PC-9 (cell line): ENCODE measurements at regions not wholly inside any gene's neighbourhood (a gene's known extent, or its start where the extent isn't known, plus 50 kb on each side); places are given as distances from the start of the nearest gene placed in this dataset.

Experiments used
- BruUV-seq: library from RNA; stranded (reverse); fragments of 400-500 nt; replicated peaks from 2 replicates; lab custom pipeline; 2021; lab: Mats Ljungman, UMichigan
- CTCF ChIA-PET: fragments of 300-600 bp; sonication (Branson Sonifier 250); formaldehyde crosslinking; loops from one replicate; lab custom pipeline; 2022; ENCODE audit warnings: antibody characterized with exemption; lab: Charles Lee
- POLR2A ChIA-PET: fragments of 300-600 bp; sonication (Branson Sonifier 250); formaldehyde crosslinking; loops from one replicate; lab custom pipeline; 2022; ENCODE audit warnings: antibody characterized with exemption; ENCODE audit not compliant: unreplicated experiment; lab: Charles Lee
- DNase-seq, 2 experiments: peaks; one replicate each; pipeline versions ENCODE4 v3.0.0 to v3.0.0-alpha.2; 2015 to 2022; ENCODE audit warnings: mixed read lengths in 1 of 2
- H2AFZ ChIP-seq: fragments of 200-600 bp; sonication (generic); 2 replicates; pipeline ENCODE4 v1.8.1; 2017; ENCODE audit warnings: antibody characterized with exemption
- H3F3A ChIP-seq: fragments of 200-600 bp; sonication (generic); 2 replicates; pipeline ENCODE4 v1.8.1; 2017; ENCODE audit warnings: antibody characterized with exemption, mild to moderate bottlenecking, low read depth; ENCODE audit not compliant: insufficient read depth
- H3K27ac ChIP-seq: fragments of 200-600 bp; sonication (generic); 2 replicates; pipeline ENCODE4 v1.6.1; 2016; ENCODE audit warnings: mixed run types
- H3K27me3 ChIP-seq: fragments of 200-600 bp; sonication (generic); 2 replicates; pipeline ENCODE4 v1.6.1; 2016; ENCODE audit warnings: low read depth, mixed run types; ENCODE audit not compliant: insufficient read depth
- H3K36me3 ChIP-seq: fragments of 200-600 bp; sonication (generic); 2 replicates; pipeline ENCODE4 v1.6.1; 2016; ENCODE audit warnings: low read depth, mixed run types
- H3K4me1 ChIP-seq: fragments of 200-600 bp; sonication (generic); replicated peaks from 2 replicates; pipeline ENCODE4 v1.6.1; 2016; ENCODE audit warnings: mixed run types; ENCODE audit not compliant: insufficient read depth
- H3K4me2 ChIP-seq: fragments of 200-600 bp; sonication (generic); 2 replicates; pipeline ENCODE4 v1.6.1; 2017; ENCODE audit warnings: mixed run types
- H3K4me3 ChIP-seq: fragments of 200-600 bp; sonication (generic); 2 replicates; pipeline ENCODE4 v1.6.1; 2016; ENCODE audit warnings: mixed run types
- H3K79me2 ChIP-seq: fragments of 200-600 bp; sonication (generic); 2 replicates; pipeline ENCODE4 v1.6.1; 2017; ENCODE audit warnings: low read depth, mixed run types
- H3K9me2 ChIP-seq: fragments of 200-600 bp; sonication (generic); 2 replicates; pipeline ENCODE4 v1.8.1; 2017; ENCODE audit warnings: mild to moderate bottlenecking; ENCODE audit not compliant: insufficient read depth
- H3K9me3 ChIP-seq: fragments of 200-600 bp; sonication (generic); 2 replicates; pipeline ENCODE4 v1.8.1; 2016; ENCODE audit warnings: low read depth; ENCODE audit not compliant: insufficient read depth
- H4K20me1 ChIP-seq: fragments of 200-600 bp; sonication (generic); 2 replicates; pipeline ENCODE4 v1.8.1; 2017; ENCODE audit not compliant: insufficient read depth
- CTCF ChIP-seq: fragments of 200-600 bp; sonication (generic); conservative IDR thresholded peaks from 2 replicates; pipeline ENCODE4 v1.6.1; 2017; ENCODE audit warnings: mixed run types, antibody characterized with exemption, mild to moderate bottlenecking, moderate library complexity
- EZH2 ChIP-seq: fragments of 200-600 bp; sonication (generic); IDR thresholded peaks from 2 replicates; pipeline ENCODE4 v1.8.0; 2017; ENCODE audit warnings: antibody characterized with exemption, low read depth
- intact Hi-C: fragments of 100-400 bp; cut with micrococcal nuclease; formaldehyde crosslinking; loops from one replicate; pipeline ENCODE4 v1.10.0; 2022; ENCODE audit not compliant: unreplicated experiment

GRCh38 chr10:124183617-124184016, 90.2 kb upstream of the CHST15 start:
- TF ChIP-seq CTCF = no peak
- TF ChIP-seq EZH2 = no peak
- no peak for DNase-seq
- no peak overlapping the region for H3K27ac ChIP-seq
- POLR2A ChIA-PET = no interaction called here
- H2AFZ ChIP-seq = no peak overlapping the region
- no peaks in the 10 kb centered on the region for H4K20me1 ChIP-seq
- H3K79me2 ChIP-seq = no peaks in the 10 kb centered on the region
- no peak overlapping the region for H3K4me2 ChIP-seq
- no peaks in the 10 kb centered on the region for H3K9me3 ChIP-seq
- intact Hi-C loops = no loop called here
- no peaks in the 10 kb centered on the region for H3K27me3 ChIP-seq
- H3K9me2 ChIP-seq = no peaks in the 10 kb centered on the region
- CTCF ChIA-PET = no interaction called here
- H3F3A ChIP-seq = no peaks in the 10 kb centered on the region
- BruUV-seq = no TSS peak
- no peak overlapping the region for H3K4me3 ChIP-seq
- no peaks in the 10 kb centered on the region for H3K36me3 ChIP-seq
- H3K4me1 ChIP-seq = no peaks in the 10 kb centered on the region

- Histone ChIP-seq H3K4me1 (no peaks in the 10 kb centered on the region), H3K9me2 (no peaks in the 10 kb centered on the region), H4K20me1 (no peaks in the 10 kb centered on the region), H2AFZ (no peak overlapping the region), H3K4me2 (no peak overlapping the region), H3K79me2 (no peaks in the 10 kb centered on the region), H3K27me3 (no peaks in the 10 kb centered on the region), H3F3A (no peaks in the 10 kb centered on the region), H3K9me3 (no peaks in the 10 kb centered on the region), H3K27ac (no peak overlapping the region), H3K36me3 (no peaks in the 10 kb centered on the region), H3K4me3 (no peak overlapping the region)
- DNase-seq = no peak
- TF ChIP-seq CTCF (no peak), EZH2 (no peak)
- ChIA-PET CTCF (no interaction called here), POLR2A (no interaction called here)
- no TSS peak for BruUV-seq
- intact Hi-C loops = no loop called here
Observed at GRCh38 chr10:124182088-124182541, 88.7 kb upstream of the CHST15 start.

- Histone ChIP-seq H3F3A (no peaks in the 10 kb centered on the region), H3K9me3 (no peaks in the 10 kb centered on the region), H2AFZ (no peak overlapping the region), H3K4me2 (no peak overlapping the region), H3K4me1 (no peaks in the 10 kb centered on the region), H3K27me3 (no peaks in the 10 kb centered on the region), H3K4me3 (no peak overlapping the region), H3K27ac (no peak overlapping the region), H3K79me2 (no peaks in the 10 kb centered on the region), H3K36me3 (no peaks in the 10 kb centered on the region), H4K20me1 (no peaks in the 10 kb centered on the region), H3K9me2 (no peaks in the 10 kb centered on the region)
- DNase-seq = no peak
- no TSS peak for BruUV-seq
- CTCF ChIA-PET = no interaction called here
- TF ChIP-seq EZH2 (no peak), CTCF (no peak)
- intact Hi-C loops = no loop called here
- POLR2A ChIA-PET = no interaction called here
Observed at GRCh38 chr10:124181656-124182055, 88.3 kb upstream of the CHST15 start.
